ENCODE measurements at regions not wholly inside any gene's neighbourhood (a gene's known extent, or its start where the extent isn't known, plus 50 kb on each side); places are given as distances from the start of the nearest gene placed in this dataset.

GRCh38 chr3:38960042-38960622, 91.6 kb downstream of the SCN11A start:
- no peak for TF ChIP-seq CREB1 (IDR thresholded peaks at IDR 0.05)
- TF ChIP-seq CHD1 (IDR thresholded peaks at IDR 0.05; ENCODE audit: low read depth, low read length), result no peak
- no peak for TF ChIP-seq E2F6 (IDR thresholded peaks at IDR 0.05)
- TF ChIP-seq POU5F1 (IDR thresholded peaks at IDR 0.05; ENCODE audit: low read depth, low read length), result no peak
- TF ChIP-seq CTCF (IDR thresholded peaks at IDR 0.05; ENCODE audit: control extremely low read depth in 1 of 3, insufficient read depth in 1 of 3, low read depth in 1 of 3, low read length in 3 of 3), result no peak
- TF ChIP-seq, protein P1, sequence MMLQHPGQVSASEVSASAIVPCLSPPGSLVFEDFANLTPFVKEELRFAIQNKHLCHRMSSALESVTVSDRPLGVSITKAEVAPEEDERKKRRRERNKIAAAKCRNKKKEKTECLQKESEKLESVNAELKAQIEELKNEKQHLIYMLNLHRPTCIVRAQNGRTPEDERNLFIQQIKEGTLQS (IDR thresholded peaks at IDR 0.05; ENCODE audit: insufficient read depth, low read depth, low read length), result no peak
- TF ChIP-seq RNF2 (IDR thresholded peaks at IDR 0.05; ENCODE audit: borderline replicate concordance, low read depth, low read length, missing control alignments, poor library complexity, severe bottlenecking), result no peak
- no peak for TF ChIP-seq ASH2L (IDR thresholded peaks at IDR 0.05; ENCODE audit: low read length)
- TF ChIP-seq, protein P2, sequence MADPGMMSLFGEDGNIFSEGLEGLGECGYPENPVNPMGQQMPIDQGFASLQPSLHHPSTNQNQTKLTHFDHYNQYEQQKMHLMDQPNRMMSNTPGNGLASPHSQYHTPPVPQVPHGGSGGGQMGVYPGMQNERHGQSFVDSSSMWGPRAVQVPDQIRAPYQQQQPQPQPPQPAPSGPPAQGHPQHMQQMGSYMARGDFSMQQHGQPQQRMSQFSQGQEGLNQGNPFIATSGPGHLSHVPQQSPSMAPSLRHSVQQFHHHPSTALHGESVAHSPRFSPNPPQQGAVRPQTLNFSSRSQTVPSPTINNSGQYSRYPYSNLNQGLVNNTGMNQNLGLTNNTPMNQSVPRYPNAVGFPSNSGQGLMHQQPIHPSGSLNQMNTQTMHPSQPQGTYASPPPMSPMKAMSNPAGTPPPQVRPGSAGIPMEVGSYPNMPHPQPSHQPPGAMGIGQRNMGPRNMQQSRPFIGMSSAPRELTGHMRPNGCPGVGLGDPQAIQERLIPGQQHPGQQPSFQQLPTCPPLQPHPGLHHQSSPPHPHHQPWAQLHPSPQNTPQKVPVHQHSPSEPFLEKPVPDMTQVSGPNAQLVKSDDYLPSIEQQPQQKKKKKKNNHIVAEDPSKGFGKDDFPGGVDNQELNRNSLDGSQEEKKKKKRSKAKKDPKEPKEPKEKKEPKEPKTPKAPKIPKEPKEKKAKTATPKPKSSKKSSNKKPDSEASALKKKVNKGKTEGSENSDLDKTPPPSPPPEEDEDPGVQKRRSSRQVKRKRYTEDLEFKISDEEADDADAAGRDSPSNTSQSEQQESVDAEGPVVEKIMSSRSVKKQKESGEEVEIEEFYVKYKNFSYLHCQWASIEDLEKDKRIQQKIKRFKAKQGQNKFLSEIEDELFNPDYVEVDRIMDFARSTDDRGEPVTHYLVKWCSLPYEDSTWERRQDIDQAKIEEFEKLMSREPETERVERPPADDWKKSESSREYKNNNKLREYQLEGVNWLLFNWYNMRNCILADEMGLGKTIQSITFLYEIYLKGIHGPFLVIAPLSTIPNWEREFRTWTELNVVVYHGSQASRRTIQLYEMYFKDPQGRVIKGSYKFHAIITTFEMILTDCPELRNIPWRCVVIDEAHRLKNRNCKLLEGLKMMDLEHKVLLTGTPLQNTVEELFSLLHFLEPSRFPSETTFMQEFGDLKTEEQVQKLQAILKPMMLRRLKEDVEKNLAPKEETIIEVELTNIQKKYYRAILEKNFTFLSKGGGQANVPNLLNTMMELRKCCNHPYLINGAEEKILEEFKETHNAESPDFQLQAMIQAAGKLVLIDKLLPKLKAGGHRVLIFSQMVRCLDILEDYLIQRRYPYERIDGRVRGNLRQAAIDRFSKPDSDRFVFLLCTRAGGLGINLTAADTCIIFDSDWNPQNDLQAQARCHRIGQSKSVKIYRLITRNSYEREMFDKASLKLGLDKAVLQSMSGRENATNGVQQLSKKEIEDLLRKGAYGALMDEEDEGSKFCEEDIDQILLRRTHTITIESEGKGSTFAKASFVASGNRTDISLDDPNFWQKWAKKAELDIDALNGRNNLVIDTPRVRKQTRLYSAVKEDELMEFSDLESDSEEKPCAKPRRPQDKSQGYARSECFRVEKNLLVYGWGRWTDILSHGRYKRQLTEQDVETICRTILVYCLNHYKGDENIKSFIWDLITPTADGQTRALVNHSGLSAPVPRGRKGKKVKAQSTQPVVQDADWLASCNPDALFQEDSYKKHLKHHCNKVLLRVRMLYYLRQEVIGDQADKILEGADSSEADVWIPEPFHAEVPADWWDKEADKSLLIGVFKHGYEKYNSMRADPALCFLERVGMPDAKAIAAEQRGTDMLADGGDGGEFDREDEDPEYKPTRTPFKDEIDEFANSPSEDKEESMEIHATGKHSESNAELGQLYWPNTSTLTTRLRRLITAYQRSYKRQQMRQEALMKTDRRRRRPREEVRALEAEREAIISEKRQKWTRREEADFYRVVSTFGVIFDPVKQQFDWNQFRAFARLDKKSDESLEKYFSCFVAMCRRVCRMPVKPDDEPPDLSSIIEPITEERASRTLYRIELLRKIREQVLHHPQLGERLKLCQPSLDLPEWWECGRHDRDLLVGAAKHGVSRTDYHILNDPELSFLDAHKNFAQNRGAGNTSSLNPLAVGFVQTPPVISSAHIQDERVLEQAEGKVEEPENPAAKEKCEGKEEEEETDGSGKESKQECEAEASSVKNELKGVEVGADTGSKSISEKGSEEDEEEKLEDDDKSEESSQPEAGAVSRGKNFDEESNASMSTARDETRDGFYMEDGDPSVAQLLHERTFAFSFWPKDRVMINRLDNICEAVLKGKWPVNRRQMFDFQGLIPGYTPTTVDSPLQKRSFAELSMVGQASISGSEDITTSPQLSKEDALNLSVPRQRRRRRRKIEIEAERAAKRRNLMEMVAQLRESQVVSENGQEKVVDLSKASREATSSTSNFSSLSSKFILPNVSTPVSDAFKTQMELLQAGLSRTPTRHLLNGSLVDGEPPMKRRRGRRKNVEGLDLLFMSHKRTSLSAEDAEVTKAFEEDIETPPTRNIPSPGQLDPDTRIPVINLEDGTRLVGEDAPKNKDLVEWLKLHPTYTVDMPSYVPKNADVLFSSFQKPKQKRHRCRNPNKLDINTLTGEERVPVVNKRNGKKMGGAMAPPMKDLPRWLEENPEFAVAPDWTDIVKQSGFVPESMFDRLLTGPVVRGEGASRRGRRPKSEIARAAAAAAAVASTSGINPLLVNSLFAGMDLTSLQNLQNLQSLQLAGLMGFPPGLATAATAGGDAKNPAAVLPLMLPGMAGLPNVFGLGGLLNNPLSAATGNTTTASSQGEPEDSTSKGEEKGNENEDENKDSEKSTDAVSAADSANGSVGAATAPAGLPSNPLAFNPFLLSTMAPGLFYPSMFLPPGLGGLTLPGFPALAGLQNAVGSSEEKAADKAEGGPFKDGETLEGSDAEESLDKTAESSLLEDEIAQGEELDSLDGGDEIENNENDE (IDR thresholded peaks at IDR 0.05; ENCODE audit: insufficient replicate concordance, low read length), result no peak
- no peak for TF ChIP-seq EP300 (IDR thresholded peaks at IDR 0.05; ENCODE audit: borderline replicate concordance in 1 of 2, low read depth in 2 of 2, low read length in 2 of 2)
- no peak for TF ChIP-seq GABPA (IDR thresholded peaks at IDR 0.05; ENCODE audit: borderline replicate concordance, insufficient read depth, low read length)

All from H1 (cell line).